MG63 (cell line): ENCODE measurements at regions not wholly inside any gene's neighbourhood (a gene's known extent, or its start where the extent isn't known, plus 50 kb on each side); places are given as distances from the start of the nearest gene placed in this dataset.

ENCODE experiments used
- DNase-seq: peaks from one replicate; pipeline ENCODE4 v3.0.0-alpha.2; 2020
- H3K27me3 ChIP-seq: fragments of 250-450 bp; sonication (Bioruptor Pico); 2 replicates; pipeline ENCODE4 v1.5.1; 2020; ENCODE audit warnings: mild to moderate bottlenecking, moderate library complexity
- H3K36me3 ChIP-seq: fragments of 250-450 bp; sonication (Bioruptor Pico); 2 replicates; pipeline ENCODE4 v1.5.1; 2020; ENCODE audit warnings: mild to moderate bottlenecking, moderate library complexity
- H3K4me3 ChIP-seq: fragments of 250-450 bp; sonication (Bioruptor Pico); 2 replicates; pipeline ENCODE4 v1.5.1; 2020; ENCODE audit warnings: mild to moderate bottlenecking, moderate library complexity
- H3K9me3 ChIP-seq: fragments of 250-450 bp; sonication (Bioruptor Pico); 2 replicates; pipeline ENCODE4 v1.5.1; 2020; ENCODE audit warnings: mild to moderate bottlenecking, moderate library complexity

GRCh38 chr1:47672622-47673021 is 234.8 kb downstream of the FOXD2 start:
- no peaks in the 10 kb centered on the region for H3K36me3 ChIP-seq
- H3K9me3 ChIP-seq: no peaks in the 10 kb centered on the region
- DNase-seq: no peak
- H3K27me3 ChIP-seq: no peaks in the 10 kb centered on the region
- no peak overlapping the region for H3K4me3 ChIP-seq

GRCh38 chr1:47674189-47674588 is 236.3 kb downstream of the FOXD2 start:
- no peaks in the 10 kb centered on the region for H3K9me3 ChIP-seq
- no peak overlapping the region for H3K4me3 ChIP-seq
- no peaks in the 10 kb centered on the region for H3K27me3 ChIP-seq
- H3K36me3 ChIP-seq: no peaks in the 10 kb centered on the region
- no peak for DNase-seq

GRCh38 chr1:47675047-47675675 is 237.3 kb downstream of the FOXD2 start:
- DNase-seq: no peak
- H3K9me3 ChIP-seq: no peaks in the 10 kb centered on the region
- H3K36me3 ChIP-seq: no peaks in the 10 kb centered on the region
- no peaks in the 10 kb centered on the region for H3K27me3 ChIP-seq
- no peak overlapping the region for H3K4me3 ChIP-seq

- Histone ChIP-seq H3K27me3 (no peaks in the 10 kb centered on the region), H3K36me3 (no peaks in the 10 kb centered on the region)
- DNase-seq: no peak
These were observed 237.9 kb downstream of the FOXD2 start for GRCh38 chr1:47675721-47676120.

GRCh38 chr1:47676311-47677054 is 238.6 kb downstream of the FOXD2 start:
- Histone ChIP-seq H3K36me3 (no peaks in the 10 kb centered on the region), H3K4me3 (no peak overlapping the region), H3K9me3 (no peaks in the 10 kb centered on the region), H3K27me3 (no peaks in the 10 kb centered on the region)
- no peak for DNase-seq

More at GRCh38 chr1:47675721-47676120, 237.9 kb downstream of the FOXD2 start:
- no peaks in the 10 kb centered on the region for H3K9me3 ChIP-seq
- no peak overlapping the region for H3K4me3 ChIP-seq

- H3K9me3 ChIP-seq: no peaks in the 10 kb centered on the region
- H3K4me3 ChIP-seq: no peak overlapping the region
- H3K36me3 ChIP-seq: no peaks in the 10 kb centered on the region
- no peak for DNase-seq
- H3K27me3 ChIP-seq: no peaks in the 10 kb centered on the region
These were observed 239.5 kb downstream of the FOXD2 start for GRCh38 chr1:47677241-47677940.

GRCh38 chr1:47678464-47678980 is 240.7 kb downstream of the FOXD2 start:
- Histone ChIP-seq H3K4me3 (no peak overlapping the region), H3K36me3 (no peaks in the 10 kb centered on the region), H3K9me3 (no peaks in the 10 kb centered on the region), H3K27me3 (no peaks in the 10 kb centered on the region)
- DNase-seq: no peak

GRCh38 chr1:47679301-47679791 is 241.5 kb downstream of the FOXD2 start:
- DNase-seq: no peak
- H3K27me3 ChIP-seq: no peaks in the 10 kb centered on the region
- no peak overlapping the region for H3K4me3 ChIP-seq
- no peaks in the 10 kb centered on the region for H3K9me3 ChIP-seq
- no peaks in the 10 kb centered on the region for H3K36me3 ChIP-seq

GRCh38 chr1:47679826-47680225 is 242.0 kb downstream of the FOXD2 start:
- H3K36me3 ChIP-seq: no peaks in the 10 kb centered on the region
- DNase-seq: no peak
- H3K27me3 ChIP-seq: no peaks in the 10 kb centered on the region
- no peaks in the 10 kb centered on the region for H3K9me3 ChIP-seq
- no peak overlapping the region for H3K4me3 ChIP-seq

GRCh38 chr1:47680815-47681475 is 243.1 kb downstream of the FOXD2 start:
- no peaks in the 10 kb centered on the region for H3K27me3 ChIP-seq
- no peak for DNase-seq
- H3K9me3 ChIP-seq: no peaks in the 10 kb centered on the region
- no peaks in the 10 kb centered on the region for H3K36me3 ChIP-seq
- H3K4me3 ChIP-seq: no peak overlapping the region

GRCh38 chr1:47681735-47682134 is 243.9 kb downstream of the FOXD2 start:
- DNase-seq: no peak
- H3K4me3 ChIP-seq: no peak overlapping the region
- no peaks in the 10 kb centered on the region for H3K36me3 ChIP-seq
- H3K9me3 ChIP-seq: no peaks in the 10 kb centered on the region
- H3K27me3 ChIP-seq: no peaks in the 10 kb centered on the region

- Histone ChIP-seq H3K36me3 (no peaks in the 10 kb centered on the region), H3K27me3 (no peaks in the 10 kb centered on the region), H3K4me3 (no peak overlapping the region), H3K9me3 (no peaks in the 10 kb centered on the region)
- no peak for DNase-seq
These were observed 244.4 kb downstream of the FOXD2 start for GRCh38 chr1:47682198-47682597.

GRCh38 chr1:47682786-47683350 is 245.0 kb downstream of the FOXD2 start:
- Histone ChIP-seq H3K27me3 (no peaks in the 10 kb centered on the region), H3K4me3 (no peak overlapping the region), H3K9me3 (no peaks in the 10 kb centered on the region), H3K36me3 (no peaks in the 10 kb centered on the region)
- DNase-seq: no peak

GRCh38 chr1:47683401-47683800 is 245.6 kb downstream of the FOXD2 start:
- DNase-seq: no peak
- Histone ChIP-seq H3K4me3 (no peak overlapping the region), H3K36me3 (no peaks in the 10 kb centered on the region), H3K27me3 (no peaks in the 10 kb centered on the region), H3K9me3 (no peaks in the 10 kb centered on the region)

- no peaks in the 10 kb centered on the region for H3K9me3 ChIP-seq
- no peaks in the 10 kb centered on the region for H3K36me3 ChIP-seq
- no peaks in the 10 kb centered on the region for H3K27me3 ChIP-seq
- DNase-seq: no peak
- H3K4me3 ChIP-seq: no peak overlapping the region
These were observed 246.7 kb downstream of the FOXD2 start for GRCh38 chr1:47684518-47684917.

GRCh38 chr1:47684964-47685762 is 247.3 kb downstream of the FOXD2 start:
- no peak overlapping the region for H3K4me3 ChIP-seq
- H3K9me3 ChIP-seq: no peaks in the 10 kb centered on the region
- no peaks in the 10 kb centered on the region for H3K27me3 ChIP-seq
- peak; percentile 42 for DNase-seq
- no peaks in the 10 kb centered on the region for H3K36me3 ChIP-seq
